Heart left ventricle (tissue), 13 donors: ENCODE measurements at regions not wholly inside any gene's neighbourhood (a gene's known extent, or its start where the extent isn't known, plus 50 kb on each side); places are given as distances from the start of the nearest gene placed in this dataset.

Experiments used
- POLR2A ChIP-seq, 2 donors: fragments of 450-650 bp; IDR thresholded peaks; one replicate each; pipeline ENCODE4 v1.6.1; 2017; ENCODE audit warnings: antibody characterized with exemption in 2 of 2, mild to moderate bottlenecking in 2 of 2, moderate library complexity in 2 of 2
- TF ChIP-seq, protein P1 (sequence below), 12 donors: fragments of 200-600 bp; sonication (generic) in 4 of 12; IDR thresholded peaks; one replicate each; pipeline versions ENCODE4 v1.5.0 to v1.8.0; 2018 to 2022; ENCODE audit warnings: antibody characterized with exemption in 12 of 12, mild to moderate bottlenecking in 5 of 12
- donor health status: ischemic (EF 13 %, LVEDD 7.1; RV severe dilation, severe dysfunction).
- donor health status: DM: no; HTN: yes; CAD: no.
- donor health status: DM: no; HTN: no; CAD: no.
- donor health status: ischemic (EF 25% LVEDD 6.9; RV normal size, moderate dysfunction).
- donor health status: ischemic (EF 25% LVEDD 5.7; RV mildly dilated, moderate dysfunction).
- donor health status: ischemic (EF 35%, LVEDD 5.7; RV mildly dilated, moderate dysfunction).
- donor health status: nonischemic (EF 11% LVEDD 7.7; RV severe dilation, severe dysfunction).
- donor health status: DM: yes; HTN: yes; CAD: no.
- donor health status: PGD.
- donor health status: ischemic (EF 29% LVEDD 5.4; RV normal size, mild dysfunction).
- donor health status: nonischemic (EF 23%, LVEDD 6.1; RV moderate dilation, normal function).

DNA sequence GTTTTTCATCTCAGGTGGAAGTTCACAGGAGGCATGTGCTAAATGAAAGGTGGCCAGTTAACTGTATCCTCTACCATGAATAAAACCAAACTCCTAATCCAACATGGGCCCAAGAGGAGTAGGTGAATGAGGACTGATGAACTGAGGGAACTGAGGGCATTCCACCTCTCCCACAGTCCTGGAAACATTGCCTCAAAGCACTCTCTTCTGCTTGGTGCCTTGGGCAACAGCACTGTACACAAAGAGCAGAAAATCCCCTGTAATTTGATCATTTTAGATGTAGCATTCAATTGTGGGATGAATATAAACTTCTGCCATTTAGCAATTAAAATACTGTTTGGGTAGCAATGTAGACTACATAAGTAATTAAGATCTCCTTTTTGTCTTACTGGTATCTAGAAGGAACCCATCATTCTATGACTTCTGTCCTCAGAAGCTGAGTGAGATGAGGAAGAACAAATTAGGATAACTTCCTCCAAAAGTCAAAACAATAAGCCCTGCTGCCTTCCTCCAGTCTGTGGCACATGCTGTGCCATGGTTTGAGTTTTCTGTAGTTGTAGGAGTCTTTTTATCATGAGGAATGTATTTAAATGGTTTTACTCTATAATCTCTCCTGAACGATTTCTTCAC lies 86.7 kb upstream of the ZEB2 start:
- TF ChIP-seq, protein P1, sequence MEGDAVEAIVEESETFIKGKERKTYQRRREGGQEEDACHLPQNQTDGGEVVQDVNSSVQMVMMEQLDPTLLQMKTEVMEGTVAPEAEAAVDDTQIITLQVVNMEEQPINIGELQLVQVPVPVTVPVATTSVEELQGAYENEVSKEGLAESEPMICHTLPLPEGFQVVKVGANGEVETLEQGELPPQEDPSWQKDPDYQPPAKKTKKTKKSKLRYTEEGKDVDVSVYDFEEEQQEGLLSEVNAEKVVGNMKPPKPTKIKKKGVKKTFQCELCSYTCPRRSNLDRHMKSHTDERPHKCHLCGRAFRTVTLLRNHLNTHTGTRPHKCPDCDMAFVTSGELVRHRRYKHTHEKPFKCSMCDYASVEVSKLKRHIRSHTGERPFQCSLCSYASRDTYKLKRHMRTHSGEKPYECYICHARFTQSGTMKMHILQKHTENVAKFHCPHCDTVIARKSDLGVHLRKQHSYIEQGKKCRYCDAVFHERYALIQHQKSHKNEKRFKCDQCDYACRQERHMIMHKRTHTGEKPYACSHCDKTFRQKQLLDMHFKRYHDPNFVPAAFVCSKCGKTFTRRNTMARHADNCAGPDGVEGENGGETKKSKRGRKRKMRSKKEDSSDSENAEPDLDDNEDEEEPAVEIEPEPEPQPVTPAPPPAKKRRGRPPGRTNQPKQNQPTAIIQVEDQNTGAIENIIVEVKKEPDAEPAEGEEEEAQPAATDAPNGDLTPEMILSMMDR (IDR thresholded peaks at IDR 0.05), result no peak
- no peak for TF ChIP-seq POLR2A (IDR thresholded peaks at IDR 0.05)
